ENCODE measurements at regions not wholly inside any gene's neighbourhood (a gene's known extent, or its start where the extent isn't known, plus 50 kb on each side); places are given as distances from the start of the nearest gene placed in this dataset.

DNA sequence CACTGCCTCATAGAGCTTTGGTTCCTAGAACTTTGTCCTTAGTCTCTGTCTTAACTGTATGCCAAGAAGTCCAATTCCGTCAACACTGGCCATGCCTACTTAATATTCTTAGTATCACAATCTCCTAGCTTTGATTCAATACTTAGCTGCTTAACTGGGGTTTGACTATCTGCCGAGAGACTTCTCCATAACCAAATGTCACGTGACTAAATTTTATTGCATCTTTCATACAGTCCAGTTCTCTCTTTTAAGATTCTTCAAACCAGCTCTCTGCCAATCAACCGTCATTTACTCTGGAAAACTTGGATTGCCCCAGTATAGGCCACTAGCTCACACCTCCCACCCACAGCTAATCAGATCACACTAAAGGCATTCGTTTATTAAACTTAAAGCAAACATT is 122.8 kb downstream of the ATXN7L3B start:
- Histone ChIP-seq H3K4me1 (ENCODE audit: insufficient read depth, low read length, poor library complexity, severe bottlenecking) (peaks cover 6% of the 10 kb centered on the region), H3K4me3 (ENCODE audit: low read depth, low read length, poor library complexity, severe bottlenecking) (no peak overlapping the region), H3K36me3 (ENCODE audit: insufficient read depth, low read length, poor library complexity, severe bottlenecking) (no peaks in the 10 kb centered on the region), H3K27ac (ENCODE audit: low read depth, low read length, poor library complexity, severe bottlenecking) (no peak overlapping the region), H3K27me3 (replicated peaks; ENCODE audit: insufficient read depth, low read depth, low read length, poor library complexity) (no peaks in the 10 kb centered on the region), H3K9me3 (ENCODE audit: low read depth, low read length, poor library complexity, severe bottlenecking) (no peaks in the 10 kb centered on the region)
- ChIA-PET POLR2A (ENCODE audit: low non-redundant PET) (no interaction called here), CTCF (no interaction called here)
- TF ChIP-seq EZH2 (IDR thresholded peaks at IDR 0.05; ENCODE audit: borderline replicate concordance, low read depth, low read length, poor library complexity, severe bottlenecking), result no peak
- TF ChIP-seq, protein P1, sequence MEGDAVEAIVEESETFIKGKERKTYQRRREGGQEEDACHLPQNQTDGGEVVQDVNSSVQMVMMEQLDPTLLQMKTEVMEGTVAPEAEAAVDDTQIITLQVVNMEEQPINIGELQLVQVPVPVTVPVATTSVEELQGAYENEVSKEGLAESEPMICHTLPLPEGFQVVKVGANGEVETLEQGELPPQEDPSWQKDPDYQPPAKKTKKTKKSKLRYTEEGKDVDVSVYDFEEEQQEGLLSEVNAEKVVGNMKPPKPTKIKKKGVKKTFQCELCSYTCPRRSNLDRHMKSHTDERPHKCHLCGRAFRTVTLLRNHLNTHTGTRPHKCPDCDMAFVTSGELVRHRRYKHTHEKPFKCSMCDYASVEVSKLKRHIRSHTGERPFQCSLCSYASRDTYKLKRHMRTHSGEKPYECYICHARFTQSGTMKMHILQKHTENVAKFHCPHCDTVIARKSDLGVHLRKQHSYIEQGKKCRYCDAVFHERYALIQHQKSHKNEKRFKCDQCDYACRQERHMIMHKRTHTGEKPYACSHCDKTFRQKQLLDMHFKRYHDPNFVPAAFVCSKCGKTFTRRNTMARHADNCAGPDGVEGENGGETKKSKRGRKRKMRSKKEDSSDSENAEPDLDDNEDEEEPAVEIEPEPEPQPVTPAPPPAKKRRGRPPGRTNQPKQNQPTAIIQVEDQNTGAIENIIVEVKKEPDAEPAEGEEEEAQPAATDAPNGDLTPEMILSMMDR (conservative IDR thresholded peaks at IDR 0.05; ENCODE audit: low read depth, low read length), result no peak
- DNase-seq (ENCODE audit: low spot score), result no peak
- intact Hi-C loops (cut with micrococcal nuclease; ENCODE audit: unreplicated experiment), result no loop called here
- no TSS peak for BruUV-seq (replicated peaks)

DNA sequence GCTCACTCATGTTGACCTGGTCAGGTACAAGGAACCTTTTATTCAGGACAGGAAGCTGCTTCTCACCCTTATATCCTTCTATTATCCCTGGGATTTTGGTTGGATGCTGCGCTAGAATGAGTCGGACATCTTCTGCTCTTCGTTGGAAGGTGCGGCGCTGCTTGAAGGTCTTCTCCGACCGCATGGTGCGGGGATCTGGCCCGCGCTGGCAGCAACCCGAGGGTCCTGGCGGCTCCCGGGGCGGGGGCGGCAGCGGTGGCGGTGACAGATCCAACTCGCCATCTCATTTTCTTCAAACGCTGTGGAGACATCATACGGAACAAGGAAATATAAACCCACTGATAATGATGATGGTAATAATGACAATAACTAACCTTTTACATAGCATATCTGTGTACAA is 126.3 kb downstream of the ATXN7L3B start:
- intact Hi-C loops (cut with micrococcal nuclease; ENCODE audit: unreplicated experiment), result no loop called here
- H3K4me3 ChIP-seq (ENCODE audit: low read depth, low read length, poor library complexity, severe bottlenecking), result no peak overlapping the region
- BruUV-seq (replicated peaks), result no TSS peak
- H3K27me3 ChIP-seq (replicated peaks; ENCODE audit: insufficient read depth, low read depth, low read length, poor library complexity), result no peaks in the 10 kb centered on the region
- CTCF ChIA-PET, result no interaction called here
- H3K36me3 ChIP-seq (ENCODE audit: insufficient read depth, low read length, poor library complexity, severe bottlenecking), result no peaks in the 10 kb centered on the region
- H3K9me3 ChIP-seq (ENCODE audit: low read depth, low read length, poor library complexity, severe bottlenecking), result no peaks in the 10 kb centered on the region
- POLR2A ChIA-PET (ENCODE audit: low non-redundant PET), result no interaction called here
- no peak for DNase-seq (ENCODE audit: low spot score)
- TF ChIP-seq, protein P1 (conservative IDR thresholded peaks at IDR 0.05; ENCODE audit: low read depth, low read length), result no peak
- no peak overlapping the region for H3K27ac ChIP-seq (ENCODE audit: low read depth, low read length, poor library complexity, severe bottlenecking)
- no peaks in the 10 kb centered on the region for H3K4me1 ChIP-seq (ENCODE audit: insufficient read depth, low read length, poor library complexity, severe bottlenecking)

DNA sequence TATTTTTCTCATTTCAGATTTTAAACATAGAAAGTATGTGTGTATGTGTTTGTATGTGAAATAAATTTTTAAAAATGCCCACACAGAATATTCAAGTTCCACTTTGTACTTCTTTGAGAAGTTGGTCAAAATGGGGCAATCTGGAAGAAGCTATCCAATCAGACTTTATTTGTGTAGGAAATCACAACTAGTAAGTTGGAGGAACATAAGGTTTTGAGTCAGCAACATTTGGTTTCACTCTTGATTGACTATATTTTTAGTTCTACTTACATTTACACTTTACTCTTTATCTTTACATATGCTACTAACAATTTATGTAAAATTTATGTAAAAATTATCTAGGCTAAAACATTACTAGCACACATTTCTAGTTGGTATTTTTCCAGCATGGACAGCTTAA is 128.1 kb downstream of the ATXN7L3B start:
- no peak for DNase-seq (ENCODE audit: low spot score)
- Histone ChIP-seq H3K4me3 (ENCODE audit: low read depth, low read length, poor library complexity, severe bottlenecking) (no peak overlapping the region), H3K36me3 (ENCODE audit: insufficient read depth, low read length, poor library complexity, severe bottlenecking) (no peaks in the 10 kb centered on the region), H3K27ac (ENCODE audit: low read depth, low read length, poor library complexity, severe bottlenecking) (no peak overlapping the region), H3K9me3 (ENCODE audit: low read depth, low read length, poor library complexity, severe bottlenecking) (no peaks in the 10 kb centered on the region), H3K4me1 (ENCODE audit: insufficient read depth, low read length, poor library complexity, severe bottlenecking) (peaks cover 6% of the 10 kb centered on the region), H3K27me3 (replicated peaks; ENCODE audit: insufficient read depth, low read depth, low read length, poor library complexity) (no peaks in the 10 kb centered on the region)
- ChIA-PET CTCF (no interaction called here), POLR2A (ENCODE audit: low non-redundant PET) (no interaction called here)
- intact Hi-C loops (cut with micrococcal nuclease; ENCODE audit: unreplicated experiment), result no loop called here
- no TSS peak for BruUV-seq (replicated peaks)
- TF ChIP-seq, protein P1 (conservative IDR thresholded peaks at IDR 0.05; ENCODE audit: low read depth, low read length), result no peak
- TF ChIP-seq EZH2 (IDR thresholded peaks at IDR 0.05; ENCODE audit: borderline replicate concordance, low read depth, low read length, poor library complexity, severe bottlenecking), result no peak

Data from A673 (cell line).